ENCODE measurements at regions not wholly inside any gene's neighbourhood (a gene's known extent, or its start where the extent isn't known, plus 50 kb on each side); places are given as distances from the start of the nearest gene placed in this dataset.
"Not testable (repeated sequence)": the region's sequence is repeated elsewhere in the genome, so short reads cannot be mapped to it uniquely, and the experiment has no call there.

DNA sequence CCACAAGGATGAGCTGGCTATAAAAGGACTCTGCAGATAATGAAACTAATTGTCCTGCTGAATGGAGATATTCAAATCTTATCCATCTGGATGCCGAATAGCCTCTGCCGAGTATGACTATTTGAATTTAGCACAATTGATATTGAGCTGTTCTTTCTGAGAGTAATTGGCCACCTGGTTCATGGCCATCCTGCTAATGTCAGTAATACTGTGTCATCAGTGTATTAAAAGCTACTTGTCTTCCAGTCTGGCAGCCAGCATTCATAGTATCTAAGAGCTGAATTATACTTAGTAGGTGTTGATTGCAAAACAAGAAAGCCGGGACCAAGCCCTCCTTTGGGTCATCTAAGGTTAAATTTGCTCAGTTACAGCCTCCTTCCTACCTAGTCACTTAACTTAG lies 310.7 kb upstream of the NCAM1 start:
- no peak for DNase-seq (ENCODE audit: low read depth)

DNA sequence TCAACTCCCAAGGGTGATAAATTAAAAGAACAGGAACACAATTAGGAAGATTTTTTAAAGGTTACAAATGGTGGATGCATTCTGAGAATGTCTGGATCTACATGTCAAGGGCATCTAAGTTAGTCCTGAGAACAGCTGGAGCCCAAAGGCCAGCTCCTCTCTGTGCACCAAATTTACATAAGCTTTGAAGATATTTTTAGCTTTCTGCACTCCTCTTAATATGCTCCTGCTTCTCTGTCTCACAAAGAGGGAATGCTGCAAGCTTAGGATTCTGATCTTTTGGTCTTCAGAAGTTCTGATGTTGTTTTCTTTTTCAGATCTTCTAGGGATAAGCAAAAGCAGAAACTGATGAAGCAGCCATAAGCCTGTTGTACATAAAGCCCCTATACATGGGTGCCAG lies 309.8 kb upstream of the NCAM1 start:
- no peak for DNase-seq (ENCODE audit: low read depth)

DNA sequence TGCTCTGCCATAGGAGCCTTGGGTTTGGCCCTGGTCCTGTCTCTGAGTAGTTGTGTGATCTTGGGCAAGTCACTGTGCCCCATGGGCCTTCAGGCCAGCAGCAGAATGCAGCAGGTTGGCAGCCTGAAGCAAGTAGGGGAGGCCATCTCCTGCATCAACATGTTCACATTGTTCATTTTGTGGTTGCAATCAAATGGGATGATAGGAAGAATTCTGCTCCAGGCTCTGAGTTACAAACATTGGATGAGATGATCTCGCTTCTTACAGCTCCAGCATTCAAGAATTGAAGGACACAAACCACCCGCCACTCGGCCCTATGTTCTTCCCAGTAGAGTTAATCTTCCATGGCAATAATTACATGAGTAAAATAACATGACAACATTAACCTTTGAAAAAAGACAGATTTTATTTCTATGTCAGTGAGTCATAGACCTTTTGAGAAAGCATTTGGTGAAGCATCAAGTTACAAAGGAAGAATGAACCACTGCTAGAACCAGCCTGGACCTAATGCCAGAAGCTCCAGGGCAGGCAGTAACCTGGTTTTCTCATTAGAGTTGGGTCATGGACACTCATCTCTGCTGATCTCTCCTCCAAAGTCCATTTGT lies 308.3 kb upstream of the NCAM1 start:
- DNase-seq (ENCODE audit: low read depth) = no peak

DNA sequence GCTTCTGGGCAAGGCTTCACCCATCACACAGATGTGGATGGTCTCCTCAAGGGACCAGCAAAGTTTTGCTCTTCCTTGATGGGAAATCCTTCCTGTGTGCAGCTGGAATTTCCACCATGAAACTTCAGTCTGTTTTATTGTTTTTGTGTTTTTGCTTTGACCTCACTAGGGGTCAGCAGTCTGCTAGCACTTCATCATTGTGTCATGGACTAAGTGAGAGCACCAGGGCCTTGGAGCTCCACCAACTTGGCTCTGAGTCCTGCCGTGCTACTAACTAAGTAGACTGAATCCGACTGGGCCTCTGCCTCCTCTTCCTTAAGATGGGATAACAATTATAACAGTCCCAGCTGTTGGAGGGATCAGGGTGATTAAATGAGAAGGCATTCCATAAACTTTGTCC lies 305.8 kb upstream of the NCAM1 start:
- DNase-seq (ENCODE audit: low read depth) = no peak

DNA sequence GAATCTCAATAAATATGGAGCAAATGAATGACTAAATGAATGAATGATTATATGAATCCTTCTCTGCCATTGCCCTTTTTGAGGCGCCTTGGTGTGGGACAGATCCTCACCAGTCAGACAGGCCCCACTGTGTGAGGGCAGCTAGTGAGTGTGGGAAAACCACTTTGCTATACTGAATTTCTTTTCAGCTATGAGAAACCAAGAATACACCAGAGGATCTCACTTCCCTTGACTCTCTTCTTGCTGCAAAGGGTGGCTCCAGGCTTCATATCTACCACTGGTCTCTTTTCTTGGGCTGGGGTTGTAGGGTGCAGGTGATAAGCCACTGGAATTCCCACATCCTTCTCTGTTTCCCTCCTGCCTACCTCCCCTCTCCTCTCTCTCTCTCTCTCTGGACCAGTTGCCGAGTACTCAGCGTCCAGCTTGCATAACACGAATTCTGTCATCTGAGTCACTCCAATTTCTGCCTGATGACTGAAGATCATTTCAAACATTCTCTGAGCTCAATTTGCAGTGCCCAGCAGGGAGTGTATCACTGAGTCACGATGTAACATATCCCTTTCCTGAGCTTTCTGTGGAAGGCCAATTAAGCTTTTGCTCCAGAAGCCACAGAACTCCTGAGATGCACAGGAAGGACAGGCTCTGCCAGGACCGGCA lies 304.3 kb upstream of the NCAM1 start:
- DNase-seq (ENCODE audit: low read depth) = no peak

DNA sequence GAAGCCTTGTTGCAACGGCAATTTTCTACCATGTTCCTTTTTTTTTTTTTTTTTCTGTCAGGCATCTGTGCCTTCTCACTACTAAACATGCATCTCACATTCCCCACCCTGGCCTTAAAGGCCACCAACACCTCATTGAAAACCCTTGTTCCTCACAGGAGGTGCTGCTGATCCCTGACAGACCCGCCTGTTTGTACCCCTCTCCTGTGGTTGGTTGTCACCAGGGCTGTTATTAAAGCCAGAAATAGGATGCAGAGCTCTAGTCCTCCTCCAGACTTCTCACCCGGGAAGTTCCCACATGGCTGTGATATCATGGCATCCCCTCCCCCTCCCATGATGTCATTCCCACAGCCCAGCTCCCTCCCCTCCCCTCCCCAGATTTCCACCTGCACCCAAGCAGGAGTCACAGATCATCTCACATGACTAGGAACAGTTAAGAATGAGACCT lies 302.8 kb upstream of the NCAM1 start:
- no peak for DNase-seq (ENCODE audit: low read depth)

DNA sequence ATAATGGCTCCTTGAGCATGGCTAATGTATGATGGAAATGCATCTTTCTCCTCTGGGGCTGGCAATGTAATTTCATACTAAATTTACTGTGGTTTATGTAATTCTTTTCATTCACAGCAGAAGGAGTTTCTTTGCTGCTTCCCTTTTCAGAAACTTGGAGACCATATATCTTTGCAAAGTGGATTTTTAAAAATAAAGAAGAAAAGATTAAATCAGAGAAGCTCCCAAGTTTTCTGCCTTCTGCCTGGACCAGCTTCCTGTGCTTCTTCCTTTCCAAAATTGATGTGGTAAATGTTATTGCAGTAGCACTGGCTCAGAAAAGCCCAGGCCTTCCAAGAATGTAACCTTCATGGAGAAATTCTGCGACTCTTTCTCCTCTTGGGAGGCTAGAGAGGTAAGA lies 300.1 kb upstream of the NCAM1 start:
- DNase-seq (ENCODE audit: low read depth) = no peak

DNA sequence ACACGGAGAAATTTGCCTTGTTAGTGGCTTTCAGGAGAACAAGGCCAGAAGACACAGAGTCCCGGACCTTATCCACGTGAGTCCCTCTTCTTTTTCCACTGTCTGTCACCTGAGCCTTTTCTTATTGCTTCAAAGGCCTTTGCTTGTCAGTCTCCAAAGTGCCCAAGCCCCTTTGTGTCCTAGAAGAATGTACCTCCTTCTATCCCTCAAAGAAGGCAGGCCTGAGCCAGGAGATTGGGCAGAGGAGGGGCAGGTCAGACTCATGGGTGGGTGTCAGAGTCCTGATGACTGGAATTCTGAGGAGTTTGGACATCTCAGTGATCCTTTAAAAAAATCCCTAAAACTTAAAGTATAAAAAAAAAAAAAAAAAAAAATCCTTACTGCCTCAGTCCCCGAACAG lies 299.6 kb upstream of the NCAM1 start:
- DNase-seq (ENCODE audit: low read depth) = no peak

DNA sequence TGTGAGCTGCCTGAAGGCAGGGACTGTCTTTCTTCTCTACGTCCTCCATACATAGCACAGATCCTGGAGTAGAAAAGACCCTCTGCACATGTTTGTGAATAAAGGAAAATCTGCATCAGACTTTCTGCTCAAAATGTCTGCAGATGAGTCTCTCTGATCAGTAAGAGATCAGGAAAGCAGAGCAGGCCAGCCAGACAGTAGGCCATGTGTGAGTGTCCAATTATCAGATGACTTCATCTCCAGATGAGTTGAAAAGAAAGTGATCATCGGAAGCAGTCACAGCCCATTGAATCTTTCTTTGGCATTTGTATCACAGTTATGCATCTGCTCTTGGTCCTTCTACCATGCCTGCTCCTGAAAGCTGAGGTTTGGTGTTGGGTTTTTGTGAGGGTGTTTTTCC lies 298.7 kb upstream of the NCAM1 start:
- DNase-seq (ENCODE audit: low read depth) = no peak

DNA sequence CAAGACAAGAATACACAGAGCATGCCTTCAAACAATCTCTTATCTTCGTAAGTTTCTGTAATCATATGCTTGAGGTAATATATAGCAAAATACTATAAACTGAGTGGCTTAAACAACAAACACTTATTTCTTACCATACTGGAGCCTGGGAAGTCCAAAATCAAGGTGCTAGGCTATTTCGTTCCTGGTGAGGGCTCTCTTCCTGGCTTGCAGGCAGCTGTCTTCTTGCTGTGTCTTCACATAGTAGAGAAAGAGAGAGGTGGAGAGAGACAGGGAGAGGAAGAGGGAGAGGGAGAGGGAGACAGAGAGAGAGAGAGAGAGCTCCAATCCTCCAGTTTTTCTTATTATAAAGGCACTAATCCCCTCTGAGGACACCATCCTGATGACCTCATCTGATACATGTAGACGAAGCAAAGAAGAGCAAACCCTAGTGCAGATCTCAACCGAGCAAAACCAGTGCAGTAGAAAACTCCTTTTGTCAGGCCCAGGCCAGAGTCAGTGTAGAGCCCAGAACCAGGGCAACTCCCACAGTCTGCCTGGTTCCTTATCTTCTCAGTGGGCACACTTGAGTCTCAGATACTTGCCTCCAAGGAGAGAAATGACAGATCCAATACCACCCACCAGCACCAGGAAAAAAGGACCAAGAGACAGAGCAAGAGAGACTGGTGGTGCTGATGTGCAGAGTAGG lies 297.1 kb upstream of the NCAM1 start:
- no peak for DNase-seq (ENCODE audit: low read depth)

DNA sequence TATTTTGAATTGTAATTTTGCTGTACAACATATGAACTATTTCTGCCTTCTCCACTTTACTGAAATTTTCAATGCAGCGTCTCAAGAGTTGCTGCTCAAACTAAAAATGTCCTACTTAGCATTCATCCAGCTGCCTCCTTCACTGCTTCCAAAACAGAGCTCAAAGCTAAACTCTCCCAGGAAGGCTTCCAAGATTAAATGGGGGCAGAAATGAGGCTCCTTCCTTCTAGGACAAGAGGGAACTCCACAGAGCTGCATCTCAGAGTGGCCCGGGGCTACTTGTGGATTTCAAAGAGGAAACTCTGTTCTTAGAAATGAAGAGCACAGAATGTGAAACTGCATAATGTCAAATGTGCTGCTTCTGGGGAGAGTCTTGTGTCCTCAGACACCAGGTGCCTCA lies 295.9 kb upstream of the NCAM1 start:
- DNase-seq (ENCODE audit: low read depth) = no peak

DNA sequence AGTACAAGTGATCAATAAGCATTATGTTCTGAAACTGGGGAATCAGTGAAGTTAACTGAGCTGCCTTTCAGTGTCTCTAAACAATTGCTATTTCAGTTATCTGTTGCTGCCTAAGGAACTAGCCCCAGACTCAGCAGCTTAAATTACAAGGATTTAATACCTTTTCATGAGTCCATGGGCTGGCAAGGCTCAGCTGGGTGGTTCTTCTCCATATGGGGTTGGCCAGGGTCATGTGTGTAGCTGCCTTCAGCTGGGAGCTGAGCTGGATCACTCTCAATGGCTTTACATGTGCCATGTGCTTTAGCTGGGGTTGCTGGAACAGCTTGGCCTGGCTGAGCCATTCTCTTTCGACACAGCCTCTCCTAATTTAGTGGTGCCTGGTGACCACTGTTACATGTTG lies 295.0 kb upstream of the NCAM1 start:
- DNase-seq (ENCODE audit: low read depth) = no peak

DNA sequence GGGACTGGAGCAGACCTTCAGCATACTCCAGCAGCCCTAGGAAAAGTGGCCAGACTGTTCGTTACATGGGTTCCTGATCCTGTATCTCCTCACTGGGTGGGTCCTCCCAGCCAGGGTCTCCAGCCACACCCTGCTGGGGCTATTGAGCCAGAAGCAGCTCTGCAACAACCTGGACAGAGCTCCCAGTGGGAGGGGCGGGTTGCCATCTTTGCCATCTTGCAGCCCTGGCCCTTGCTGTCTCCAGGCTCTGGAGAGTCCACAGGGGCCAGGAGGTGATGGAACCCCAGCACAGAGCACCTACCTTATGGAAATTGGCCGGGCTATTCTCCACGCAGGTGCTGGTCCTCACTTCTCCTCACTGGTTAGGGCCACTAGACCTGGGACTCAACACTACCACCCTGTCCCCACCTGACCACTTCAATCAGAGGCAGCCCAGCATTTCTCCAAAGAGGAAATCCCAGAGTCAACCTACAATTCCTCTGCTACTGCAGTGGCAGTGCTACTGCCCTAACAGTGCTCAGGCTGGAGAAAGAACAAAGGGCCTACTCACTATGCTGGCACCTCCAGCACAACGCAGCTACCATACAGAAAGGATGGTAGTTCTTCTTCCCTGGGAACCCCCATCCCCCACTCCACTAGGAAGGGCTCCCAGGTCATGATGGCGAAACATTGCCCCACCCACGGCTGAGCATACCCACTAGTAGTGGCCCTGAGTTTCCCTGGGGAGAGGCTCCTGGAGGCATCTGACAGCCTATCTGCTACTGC lies 290.2 kb upstream of the NCAM1 start:
- DNase-seq (ENCODE audit: low read depth) = no peak

DNA sequence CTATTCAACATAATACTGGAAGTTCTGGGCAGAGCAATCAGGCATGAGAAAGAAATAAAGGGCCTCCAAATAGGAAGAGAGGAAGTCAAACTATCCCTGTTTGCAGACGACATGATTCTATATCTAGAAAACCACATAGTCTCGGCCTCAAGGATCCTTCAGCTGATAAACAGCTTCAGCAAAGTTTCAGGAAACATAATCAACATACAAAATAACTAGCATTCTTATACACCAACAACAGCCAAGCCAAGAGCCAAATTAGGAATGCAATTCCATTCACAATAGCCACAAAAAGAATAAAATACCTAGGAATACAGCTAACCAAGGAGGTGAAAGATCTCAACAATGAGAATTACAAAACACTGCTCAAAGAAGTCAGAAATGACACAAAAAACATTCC lies 287.8 kb upstream of the NCAM1 start:
- not testable (repeated sequence) for DNase-seq (ENCODE audit: low read depth)

DNA sequence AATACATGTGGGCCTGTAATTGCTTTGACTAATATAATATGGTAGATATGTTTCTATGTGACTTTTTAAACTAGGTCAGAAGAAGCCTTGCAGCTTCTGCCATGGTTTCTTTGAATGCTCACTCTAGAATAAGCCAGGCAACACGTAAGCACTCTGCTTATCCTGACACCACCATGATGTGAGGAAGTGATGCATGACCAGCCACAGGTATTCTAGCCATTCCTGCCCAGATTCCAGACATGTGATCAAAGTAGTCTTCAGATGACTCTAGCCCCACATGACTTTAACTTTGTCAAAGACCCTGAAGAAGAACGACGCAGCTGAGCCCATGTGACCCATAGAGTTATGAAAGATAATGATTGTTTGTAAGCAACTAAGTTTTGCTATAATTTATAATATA lies 276.1 kb upstream of the NCAM1 start:
- no peak for DNase-seq (ENCODE audit: low read depth)

DNA sequence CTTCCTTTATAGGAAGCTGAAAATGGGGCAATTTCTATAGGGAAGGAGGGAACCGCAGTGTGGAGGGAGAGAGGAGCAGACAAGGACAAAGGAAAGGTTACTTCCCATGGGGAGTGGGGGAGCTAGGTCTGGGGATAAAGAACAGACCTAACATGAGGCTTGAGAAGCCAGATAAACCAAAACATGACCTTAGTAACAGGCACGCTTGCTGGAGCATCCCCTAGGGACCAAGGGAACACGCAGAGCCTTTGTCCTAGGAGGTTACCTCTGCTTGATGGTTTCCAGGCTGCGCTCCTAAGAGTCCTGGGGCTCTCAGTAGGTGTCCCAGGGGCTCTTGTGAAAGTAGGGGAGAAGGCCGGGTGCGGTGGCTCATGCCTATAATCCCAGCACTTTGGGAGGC lies 271.4 kb upstream of the NCAM1 start:
- no peak for DNase-seq (ENCODE audit: low read depth)

DNA sequence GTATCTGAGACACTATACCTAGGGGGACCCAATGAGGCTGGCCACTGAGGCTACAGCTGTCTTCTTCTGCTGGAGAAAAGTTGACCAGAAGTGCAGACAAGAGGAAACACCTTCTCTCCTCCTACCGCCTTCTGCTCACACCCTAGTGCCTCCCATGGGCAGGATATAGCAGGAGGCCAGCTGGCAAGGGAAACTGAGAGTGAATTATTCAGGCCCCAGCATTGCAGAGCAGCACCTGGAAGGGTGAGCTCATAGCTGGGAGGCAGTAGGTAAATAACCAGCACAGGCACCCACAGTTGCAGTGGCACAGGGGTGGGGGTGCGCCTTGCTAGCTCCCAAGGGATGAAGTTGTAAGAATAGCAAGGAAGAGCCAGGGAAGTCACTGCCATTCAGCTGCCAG lies 267.4 kb upstream of the NCAM1 start:
- no peak for DNase-seq (ENCODE audit: low read depth)

DNA sequence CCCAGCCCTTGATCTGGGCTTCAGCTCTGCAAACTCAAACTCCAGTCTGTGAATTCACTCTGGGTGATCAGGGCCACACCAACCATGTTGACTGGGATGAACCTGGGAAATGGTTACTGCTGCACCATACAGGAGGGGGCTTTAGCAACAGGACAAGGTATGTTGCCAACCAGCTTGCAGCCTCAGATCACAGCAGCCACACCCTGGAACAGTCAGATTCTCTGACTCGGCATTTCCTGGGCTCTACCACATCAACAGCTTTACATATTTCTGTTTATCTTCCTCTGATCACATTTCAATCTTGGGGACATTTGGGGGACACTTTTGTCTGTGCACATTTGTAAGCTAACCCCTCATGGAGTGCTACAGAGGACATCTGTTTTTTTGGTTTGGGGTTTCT lies 267.0 kb upstream of the NCAM1 start:
- no peak for DNase-seq (ENCODE audit: low read depth)

DNA sequence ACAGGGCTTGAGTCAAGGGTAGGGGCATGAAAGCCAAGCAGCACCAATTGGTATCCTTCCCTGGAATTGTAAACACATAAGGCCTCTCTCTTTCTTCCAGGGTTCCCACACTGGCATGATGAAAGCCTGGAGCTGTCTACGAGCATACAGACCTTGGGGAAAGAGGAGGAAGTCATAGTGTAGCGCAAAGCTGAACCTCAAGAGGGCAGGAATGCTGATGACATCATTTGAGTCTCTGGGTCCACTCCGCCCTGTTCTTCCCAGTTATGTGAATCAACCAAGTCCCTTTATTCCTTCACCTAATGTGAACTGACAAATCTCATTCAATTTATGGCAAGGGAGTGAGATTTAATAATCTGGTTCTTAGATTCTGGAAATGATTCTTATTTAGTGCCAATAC lies 266.4 kb upstream of the NCAM1 start:
- no peak for DNase-seq (ENCODE audit: low read depth)

DNA sequence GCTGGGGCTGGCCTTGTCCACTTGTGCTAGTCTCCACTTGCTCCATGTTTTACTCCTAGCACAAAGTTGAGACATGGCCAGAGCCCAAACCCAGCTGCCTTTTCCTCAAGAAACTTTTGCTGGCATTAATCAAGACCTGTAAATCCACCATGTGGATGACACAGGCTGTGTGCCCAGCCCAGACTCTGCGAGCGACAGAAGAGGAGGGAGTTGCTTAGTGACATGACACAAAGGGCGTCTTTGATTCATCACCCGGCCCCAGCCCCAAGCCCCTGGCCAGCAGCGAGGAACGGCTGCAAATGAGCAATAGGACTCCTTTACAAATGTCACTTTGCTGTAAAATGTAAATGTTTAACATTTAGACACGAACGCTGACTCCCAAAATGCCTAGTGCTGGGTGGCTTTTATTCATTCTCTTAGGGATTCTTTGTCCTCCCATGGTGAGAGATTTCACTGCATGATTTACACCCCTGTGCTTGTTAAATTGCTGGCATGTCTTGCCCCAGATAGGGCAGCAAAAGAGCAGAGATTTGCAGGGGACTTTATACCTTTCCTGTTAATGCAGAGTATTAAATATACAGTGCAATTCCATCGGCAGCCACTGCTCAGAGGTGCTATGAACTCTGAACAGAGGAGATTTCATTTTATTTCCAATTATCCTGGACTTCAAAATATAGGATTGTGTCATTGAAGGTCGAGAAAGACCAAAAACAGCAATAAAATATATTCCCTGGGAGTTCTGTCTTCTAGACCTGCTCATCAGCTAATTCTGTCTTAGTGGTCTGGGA lies 263.6 kb upstream of the NCAM1 start:
- DNase-seq (ENCODE audit: low read depth) = no peak

DNA sequence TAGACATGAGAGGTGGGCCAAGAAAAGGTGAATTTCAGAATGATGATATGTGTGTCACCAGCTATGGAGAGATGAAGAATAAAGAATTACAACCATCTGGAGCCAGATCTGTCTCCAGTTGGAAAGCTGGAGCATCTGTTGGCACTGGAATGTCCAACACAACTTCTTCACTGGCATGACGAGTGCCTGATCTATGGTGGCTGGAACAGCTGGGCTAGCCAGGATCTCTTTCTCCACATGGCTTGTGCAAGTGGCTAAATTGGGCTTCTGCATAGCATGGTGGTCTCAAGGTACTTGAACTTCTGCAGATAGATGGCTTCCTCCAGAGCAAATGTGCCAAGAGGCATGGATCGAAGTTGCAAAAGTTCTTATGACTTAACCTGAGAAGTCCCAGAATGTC lies 256.1 kb upstream of the NCAM1 start:
- no peak for DNase-seq (ENCODE audit: low read depth)

DNA sequence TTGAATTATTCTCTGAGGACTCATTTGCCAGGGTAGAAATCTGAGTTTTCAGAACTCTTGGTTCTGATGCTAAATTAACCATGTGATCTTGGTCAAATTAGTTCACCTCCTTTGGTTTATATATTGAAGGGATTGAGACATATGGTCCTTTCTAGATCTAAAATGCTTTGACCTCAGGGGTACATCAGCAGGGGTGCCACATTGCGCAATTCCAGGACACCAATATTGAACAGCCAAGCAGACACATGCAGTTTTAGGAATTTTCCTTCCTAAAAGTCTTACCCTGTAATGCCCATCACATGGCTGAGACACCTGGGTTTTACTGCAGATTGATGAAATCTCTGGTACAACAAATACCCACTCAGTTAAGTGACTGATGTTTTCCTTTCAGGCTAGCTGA lies 254.4 kb upstream of the NCAM1 start:
- DNase-seq (ENCODE audit: low read depth) = no peak
